SKM-1 (cell line): ENCODE measurements at regions not wholly inside any gene's neighbourhood (a gene's known extent, or its start where the extent isn't known, plus 50 kb on each side); places are given as distances from the start of the nearest gene placed in this dataset.

Experiments used
- DNase-seq: peaks from one replicate; lab custom pipeline; 2025; ENCODE audit not compliant: unreplicated experiment; lab: John Stamatoyannopoulos, UW

- no peak for DNase-seq
Observed at GRCh38 chr18:56235481-56236013, 402.8 kb downstream of the TXNL1 start.

- no peak for DNase-seq
Observed at GRCh38 chr18:56235071-56235470, 403.3 kb downstream of the TXNL1 start.

- DNase-seq, result no peak
Observed at GRCh38 chr18:56233595-56233994, 404.8 kb downstream of the TXNL1 start.

GRCh38 chr18:56226025-56226424, 412.4 kb downstream of the TXNL1 start:
- DNase-seq, result no peak

GRCh38 chr18:56224669-56225561, 413.5 kb downstream of the TXNL1 start:
- DNase-seq, result no peak

GRCh38 chr18:56221195-56222065, 417.0 kb downstream of the TXNL1 start:
- no peak for DNase-seq

GRCh38 chr18:56217406-56217805, 421.0 kb downstream of the TXNL1 start:
- no peak for DNase-seq

GRCh38 chr18:56214706-56215105, 423.7 kb downstream of the TXNL1 start:
- no peak for DNase-seq

GRCh38 chr18:56210520-56210919, 427.9 kb downstream of the TXNL1 start:
- no peak for DNase-seq

GRCh38 chr18:56207989-56208388, 430.4 kb downstream of the TXNL1 start:
- no peak for DNase-seq

- no peak for DNase-seq
Observed at GRCh38 chr18:56204052-56204451, 434.3 kb downstream of the TXNL1 start.

- DNase-seq, result no peak
Observed at GRCh38 chr18:56202678-56203077, 435.7 kb downstream of the TXNL1 start.

- DNase-seq, result no peak
Observed at GRCh38 chr18:56200381-56200911, 437.9 kb downstream of the TXNL1 start.

- DNase-seq, result no peak
Observed at GRCh38 chr18:56199580-56200330, 438.6 kb downstream of the TXNL1 start.

- DNase-seq, result no peak
Observed at GRCh38 chr18:56197241-56197859, 441.0 kb downstream of the TXNL1 start.

GRCh38 chr18:56196495-56197225, 441.7 kb downstream of the TXNL1 start:
- no peak for DNase-seq

GRCh38 chr18:56191334-56191733, 447.1 kb downstream of the TXNL1 start:
- no peak for DNase-seq

- no peak for DNase-seq
Observed at GRCh38 chr18:56189615-56190014, 448.8 kb downstream of the TXNL1 start.

- no peak for DNase-seq
Observed at GRCh38 chr18:56188529-56189275, 449.7 kb downstream of the TXNL1 start.
